LNCAP (cell line): ENCODE measurements at regions not wholly inside any gene's neighbourhood (a gene's known extent, or its start where the extent isn't known, plus 50 kb on each side); places are given as distances from the start of the nearest gene placed in this dataset.

Experiments used
- TF ChIP-seq, protein P1 (sequence below): fragments of 450-650 bp; IDR thresholded peaks from 2 replicates; pipeline ENCODE4 v1.5.1; 2017; ENCODE audit warnings: mild to moderate bottlenecking

DNA sequence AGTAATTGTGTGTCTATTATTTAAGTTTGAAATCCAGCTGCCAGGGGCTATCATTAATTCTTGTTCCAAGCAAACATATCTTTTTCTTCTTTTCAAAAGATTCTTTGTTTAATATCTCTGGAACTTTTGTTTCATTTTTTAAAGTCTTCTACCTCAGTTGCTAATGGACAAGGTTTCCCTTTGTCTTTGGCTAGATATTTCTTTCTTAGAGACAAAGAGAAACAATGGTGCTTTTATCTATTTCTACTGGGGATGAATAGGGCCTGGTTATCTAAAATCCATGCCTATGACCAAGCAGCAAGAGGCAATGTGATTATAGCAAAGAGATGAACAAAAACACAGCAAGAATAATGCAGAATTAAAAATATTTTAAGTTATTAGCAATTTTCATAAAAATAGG lies 661.3 kb upstream of the KLF12 start:
- TF ChIP-seq, protein P1, sequence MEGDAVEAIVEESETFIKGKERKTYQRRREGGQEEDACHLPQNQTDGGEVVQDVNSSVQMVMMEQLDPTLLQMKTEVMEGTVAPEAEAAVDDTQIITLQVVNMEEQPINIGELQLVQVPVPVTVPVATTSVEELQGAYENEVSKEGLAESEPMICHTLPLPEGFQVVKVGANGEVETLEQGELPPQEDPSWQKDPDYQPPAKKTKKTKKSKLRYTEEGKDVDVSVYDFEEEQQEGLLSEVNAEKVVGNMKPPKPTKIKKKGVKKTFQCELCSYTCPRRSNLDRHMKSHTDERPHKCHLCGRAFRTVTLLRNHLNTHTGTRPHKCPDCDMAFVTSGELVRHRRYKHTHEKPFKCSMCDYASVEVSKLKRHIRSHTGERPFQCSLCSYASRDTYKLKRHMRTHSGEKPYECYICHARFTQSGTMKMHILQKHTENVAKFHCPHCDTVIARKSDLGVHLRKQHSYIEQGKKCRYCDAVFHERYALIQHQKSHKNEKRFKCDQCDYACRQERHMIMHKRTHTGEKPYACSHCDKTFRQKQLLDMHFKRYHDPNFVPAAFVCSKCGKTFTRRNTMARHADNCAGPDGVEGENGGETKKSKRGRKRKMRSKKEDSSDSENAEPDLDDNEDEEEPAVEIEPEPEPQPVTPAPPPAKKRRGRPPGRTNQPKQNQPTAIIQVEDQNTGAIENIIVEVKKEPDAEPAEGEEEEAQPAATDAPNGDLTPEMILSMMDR, result no peak

- TF ChIP-seq, protein P1, result no peak
These were observed 660.4 kb upstream of the KLF12 start for GRCh38 chr13:74794582-74794981.

DNA sequence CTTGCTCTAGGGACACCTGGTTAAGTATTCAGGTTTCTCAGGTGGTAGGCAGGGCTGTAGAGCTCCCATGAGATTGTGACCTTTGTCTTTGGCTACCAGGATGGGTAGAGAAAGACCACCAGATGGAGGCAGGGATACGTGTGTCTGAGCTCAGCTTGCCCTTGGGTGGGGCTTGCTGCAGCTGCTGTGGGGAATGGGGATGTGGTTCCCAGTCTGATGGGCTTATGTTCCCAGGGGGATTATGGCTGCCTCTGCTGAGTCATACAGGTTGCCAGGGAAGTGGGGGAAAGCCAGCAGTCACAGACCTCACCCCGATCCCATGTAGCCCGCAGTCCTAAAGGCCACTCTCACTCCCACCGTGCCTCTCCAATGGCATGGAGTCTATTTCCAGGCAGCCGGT lies 659.9 kb upstream of the KLF12 start:
- TF ChIP-seq, protein P1, result no peak

DNA sequence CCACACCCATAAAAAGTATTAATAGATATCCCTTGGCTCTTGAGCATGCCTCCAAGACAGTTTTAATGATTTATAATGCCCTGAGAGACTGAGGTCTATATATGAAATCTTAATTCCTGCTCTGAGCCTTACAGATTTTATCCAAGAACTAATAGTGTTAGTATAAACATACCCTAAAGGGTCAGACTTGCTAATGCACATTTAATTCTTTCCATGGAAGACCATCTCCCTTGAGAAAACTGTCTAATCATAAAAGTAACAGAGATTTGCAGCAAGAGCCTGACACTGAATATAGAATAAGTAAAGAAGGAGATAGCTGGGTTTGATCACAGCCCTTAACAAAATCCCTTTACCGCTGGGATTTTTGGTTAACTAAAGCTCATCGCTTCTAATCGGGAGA lies 650.8 kb upstream of the KLF12 start:
- TF ChIP-seq, protein P1, result no peak

- TF ChIP-seq, protein P1, result no peak
These were observed 644.7 kb upstream of the KLF12 start for GRCh38 chr13:74778946-74779345.

GRCh38 chr13:74778087-74778486 lies 643.9 kb upstream of the KLF12 start:
- TF ChIP-seq, protein P1, result no peak

DNA sequence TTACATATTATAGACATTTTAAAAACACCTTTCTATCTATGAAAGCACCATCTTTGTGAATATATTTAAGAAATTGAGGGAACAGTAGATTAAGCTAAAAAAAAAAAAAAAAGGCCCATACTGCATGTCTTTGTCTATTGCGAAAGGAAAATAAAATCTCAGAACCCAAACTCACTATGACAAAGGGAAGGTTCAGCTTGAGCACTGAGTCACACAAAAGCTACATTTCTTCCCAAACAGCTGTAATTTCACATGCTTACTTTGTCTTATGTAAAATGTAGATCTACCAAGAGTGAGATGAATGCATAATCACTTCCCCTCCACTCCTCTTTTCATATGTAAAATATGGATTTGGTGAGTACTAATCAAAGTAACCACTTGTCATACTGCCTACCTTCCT lies 640.1 kb upstream of the KLF12 start:
- TF ChIP-seq, protein P1, result no peak

- TF ChIP-seq, protein P1, result no peak
These were observed 639.0 kb upstream of the KLF12 start for GRCh38 chr13:74773248-74773647.
